Activated CD4-positive, alpha-beta T cell treated with anti-CD3 and anti-CD28 coated beads, Interleukin-2, amount 10 ng/mL, durations not matched to agents 7 days and 5 days (primary cell): ENCODE measurements at regions not wholly inside any gene's neighbourhood (a gene's known extent, or its start where the extent isn't known, plus 50 kb on each side); places are given as distances from the start of the nearest gene placed in this dataset.
A peak's percentile ranks its signal among the peaks of the same experiment; 100 is the strongest.
"Not testable (repeated sequence)": the region's sequence is repeated elsewhere in the genome, so short reads cannot be mapped to it uniquely, and the experiment has no call there.

Experiments used
- CTCF ChIA-PET: fragments of 350-600 bp; sonication (Branson Sonifier 250); formaldehyde crosslinking; loops from one replicate; lab custom pipeline; 2021; ENCODE audit warnings: antibody characterized with exemption; lab: Charles Lee
- POLR2A ChIA-PET: fragments of 350-600 bp; sonication (Branson Sonifier 250); formaldehyde crosslinking; loops from one replicate; lab custom pipeline; 2021; ENCODE audit warnings: antibody characterized with exemption; lab: Charles Lee
- DNase-seq: peaks from one replicate; pipeline ENCODE4 v3.0.0-alpha.2; 2020
- H3K27ac Mint-ChIP-seq: one replicate; pipeline ENCODE4 v1.8.0; 2021; ENCODE audit warnings: mild to moderate bottlenecking, moderate library complexity, mixed read lengths
- H3K27me3 Mint-ChIP-seq: one replicate; pipeline ENCODE4 v1.8.0; 2021; ENCODE audit warnings: mixed read lengths
- H3K36me3 Mint-ChIP-seq: one replicate; pipeline ENCODE4 v1.8.0; 2021; ENCODE audit warnings: low read depth, mixed read lengths
- H3K4me1 Mint-ChIP-seq: one replicate; pipeline ENCODE4 v1.8.0; 2021; ENCODE audit warnings: mixed read lengths
- H3K4me3 Mint-ChIP-seq: one replicate; pipeline ENCODE4 v1.8.0; 2021; ENCODE audit warnings: mild to moderate bottlenecking, moderate library complexity, mixed read lengths
- H3K9me3 Mint-ChIP-seq: one replicate; pipeline ENCODE4 v1.8.0; 2021; ENCODE audit warnings: mixed read lengths

- H3K36me3 Mint-ChIP-seq, DNase-seq: not testable (repeated sequence)
These were observed 94.0 kb upstream of the FBXO28 start for GRCh38 chr1:224019866-224020265.

GRCh38 chr1:224015782-224016181, 98.1 kb upstream of the FBXO28 start:
- H3K4me1 Mint-ChIP-seq, POLR2A ChIA-PET, H3K27ac Mint-ChIP-seq, DNase-seq, H3K4me3 Mint-ChIP-seq, H3K27me3 Mint-ChIP-seq, H3K9me3 Mint-ChIP-seq, CTCF ChIA-PET, H3K36me3 Mint-ChIP-seq: not testable (repeated sequence)

More at GRCh38 chr1:224019866-224020265, 94.0 kb upstream of the FBXO28 start:
- POLR2A ChIA-PET, H3K4me3 Mint-ChIP-seq, H3K9me3 Mint-ChIP-seq, CTCF ChIA-PET, H3K4me1 Mint-ChIP-seq, H3K27ac Mint-ChIP-seq, H3K27me3 Mint-ChIP-seq: not testable (repeated sequence)

GRCh38 chr1:224014330-224014649, 99.6 kb upstream of the FBXO28 start:
- H3K4me1 Mint-ChIP-seq, result no peaks in the 10 kb centered on the region
- peaks cover 3% of the 10 kb centered on the region for H3K36me3 Mint-ChIP-seq
- H3K4me3 Mint-ChIP-seq, result no peak overlapping the region
- ChIA-PET CTCF (no interaction called here), POLR2A (no interaction called here)
- DNase-seq, result no peak
- H3K27ac Mint-ChIP-seq, result no peak overlapping the region
- H3K9me3 Mint-ChIP-seq, result peaks cover 3% of the 10 kb centered on the region
- H3K27me3 Mint-ChIP-seq, result no peaks in the 10 kb centered on the region

- H3K36me3 Mint-ChIP-seq, CTCF ChIA-PET, H3K27me3 Mint-ChIP-seq, H3K9me3 Mint-ChIP-seq, H3K27ac Mint-ChIP-seq, H3K4me1 Mint-ChIP-seq, DNase-seq, POLR2A ChIA-PET, H3K4me3 Mint-ChIP-seq: not testable (repeated sequence)
These were observed 100.1 kb upstream of the FBXO28 start for GRCh38 chr1:224013626-224014329.

- H3K27ac Mint-ChIP-seq, H3K4me3 Mint-ChIP-seq, H3K4me1 Mint-ChIP-seq, POLR2A ChIA-PET, H3K27me3 Mint-ChIP-seq, DNase-seq, CTCF ChIA-PET, H3K9me3 Mint-ChIP-seq: not testable (repeated sequence)
- peaks cover 11% of the 10 kb centered on the region for H3K36me3 Mint-ChIP-seq
These were observed 101.0 kb upstream of the FBXO28 start for GRCh38 chr1:224012807-224013434.

- H3K9me3 Mint-ChIP-seq, H3K27me3 Mint-ChIP-seq, DNase-seq, H3K4me1 Mint-ChIP-seq, POLR2A ChIA-PET, CTCF ChIA-PET, H3K4me3 Mint-ChIP-seq, H3K27ac Mint-ChIP-seq: not testable (repeated sequence)
- peaks cover 18% of the 10 kb centered on the region for H3K36me3 Mint-ChIP-seq
These were observed 101.7 kb upstream of the FBXO28 start for GRCh38 chr1:224012162-224012561.

GRCh38 chr1:224011751-224012150, 102.2 kb upstream of the FBXO28 start:
- H3K4me3 Mint-ChIP-seq, H3K9me3 Mint-ChIP-seq, H3K27ac Mint-ChIP-seq, H3K4me1 Mint-ChIP-seq, DNase-seq, CTCF ChIA-PET, POLR2A ChIA-PET, H3K27me3 Mint-ChIP-seq: not testable (repeated sequence)
- peaks cover 19% of the 10 kb centered on the region for H3K36me3 Mint-ChIP-seq

- POLR2A ChIA-PET, H3K27me3 Mint-ChIP-seq, DNase-seq, H3K4me1 Mint-ChIP-seq, H3K27ac Mint-ChIP-seq, CTCF ChIA-PET, H3K4me3 Mint-ChIP-seq, H3K9me3 Mint-ChIP-seq: not testable (repeated sequence)
- peaks cover 21% of the 10 kb centered on the region for H3K36me3 Mint-ChIP-seq
These were observed 102.8 kb upstream of the FBXO28 start for GRCh38 chr1:224011153-224011552.

- H3K4me1 Mint-ChIP-seq, H3K4me3 Mint-ChIP-seq, H3K27ac Mint-ChIP-seq, CTCF ChIA-PET, DNase-seq, POLR2A ChIA-PET, H3K27me3 Mint-ChIP-seq, H3K9me3 Mint-ChIP-seq: not testable (repeated sequence)
- H3K36me3 Mint-ChIP-seq, result peaks cover 32% of the 10 kb centered on the region
These were observed 107.9 kb upstream of the FBXO28 start for GRCh38 chr1:224005973-224006372.

- CTCF ChIA-PET, H3K27me3 Mint-ChIP-seq, H3K4me1 Mint-ChIP-seq, POLR2A ChIA-PET, H3K9me3 Mint-ChIP-seq, H3K27ac Mint-ChIP-seq, H3K4me3 Mint-ChIP-seq: not testable (repeated sequence)
- peaks cover 30% of the 10 kb centered on the region for H3K36me3 Mint-ChIP-seq
- DNase-seq, result peak; percentile 69
These were observed 109.2 kb upstream of the FBXO28 start for GRCh38 chr1:224004552-224005315.

GRCh38 chr1:224003896-224004295, 110.0 kb upstream of the FBXO28 start:
- DNase-seq, CTCF ChIA-PET, H3K27me3 Mint-ChIP-seq, H3K4me1 Mint-ChIP-seq, POLR2A ChIA-PET, H3K4me3 Mint-ChIP-seq, H3K9me3 Mint-ChIP-seq, H3K27ac Mint-ChIP-seq: not testable (repeated sequence)
- H3K36me3 Mint-ChIP-seq, result peaks cover 28% of the 10 kb centered on the region

GRCh38 chr1:224001757-224002156, 112.2 kb upstream of the FBXO28 start:
- peaks cover 16% of the 10 kb centered on the region for H3K36me3 Mint-ChIP-seq
- H3K9me3 Mint-ChIP-seq, DNase-seq, POLR2A ChIA-PET, H3K4me1 Mint-ChIP-seq, H3K27ac Mint-ChIP-seq, H3K27me3 Mint-ChIP-seq, H3K4me3 Mint-ChIP-seq, CTCF ChIA-PET: not testable (repeated sequence)

GRCh38 chr1:223999761-224000160, 114.2 kb upstream of the FBXO28 start:
- CTCF ChIA-PET, H3K27me3 Mint-ChIP-seq, H3K36me3 Mint-ChIP-seq, H3K4me3 Mint-ChIP-seq, H3K9me3 Mint-ChIP-seq, H3K27ac Mint-ChIP-seq, POLR2A ChIA-PET, H3K4me1 Mint-ChIP-seq, DNase-seq: not testable (repeated sequence)
